H1 (cell line): ENCODE measurements at regions not wholly inside any gene's neighbourhood (a gene's known extent, or its start where the extent isn't known, plus 50 kb on each side); places are given as distances from the start of the nearest gene placed in this dataset.

Experiments
- CTCF ChIA-PET: fragments of 300-600 bp; sonication (Branson Sonifier 250); formaldehyde crosslinking; loops from one replicate; lab custom pipeline; 2021; ENCODE audit not compliant: partially characterized antibody; lab: Charles Lee
- POLR2A ChIA-PET: fragments of 300-600 bp; sonication (Branson Sonifier 250); formaldehyde crosslinking; loops from one replicate; lab custom pipeline; 2021; ENCODE audit warnings: inconsistent platforms; ENCODE audit not compliant: partially characterized antibody; lab: Charles Lee
- DNase-seq, 2 experiments: peaks; one replicate each; pipeline versions ENCODE4 v3.0.0 to v3.0.0-alpha.2; 2010 to 2022; ENCODE audit warnings: low spot score in 2 of 2, low read depth in 1 of 2, mixed read lengths in 1 of 2
- FAIRE-seq: peaks from 2 replicates; lab custom pipeline; 2011; peaks lifted over from hg19 to GRCh38; lab: Jason Lieb, UNC
- H2AFZ ChIP-seq: 2 replicates; pipeline ENCODE4 v1.8.1; 2012; ENCODE audit warnings: low read length, inconsistent platforms
- H2AK5ac ChIP-seq: 2 replicates; pipeline ENCODE4 v1.6.1; 2013; ENCODE audit warnings: low read depth, low read length
- H2BK120ac ChIP-seq: replicated peaks from 2 replicates; pipeline ENCODE3; 2013; ENCODE audit warnings: low read depth, low read length, inconsistent platforms
- H2BK12ac ChIP-seq: 2 replicates; pipeline ENCODE4 v1.6.1; 2013; ENCODE audit warnings: low read depth, low read length
- H2BK15ac ChIP-seq: 2 replicates; pipeline ENCODE4 v1.6.1; 2013; ENCODE audit warnings: low read length
- H2BK20ac ChIP-seq: 2 replicates; pipeline ENCODE4 v1.6.1; 2013; ENCODE audit warnings: low read length
- H2BK5ac ChIP-seq: 2 replicates; pipeline ENCODE4 v1.6.1; 2013; ENCODE audit warnings: low read depth, low read length
- H3K14ac ChIP-seq: 2 replicates; pipeline ENCODE4 v1.6.1; 2013; ENCODE audit warnings: inconsistent platforms; ENCODE audit not compliant: insufficient read length
- H3K18ac ChIP-seq: 2 replicates; pipeline ENCODE4 v1.6.1; 2013; ENCODE audit warnings: low read length; ENCODE audit errors: extremely low read depth
- H3K23ac ChIP-seq: 2 replicates; pipeline ENCODE4 v1.6.1; 2013; ENCODE audit warnings: inconsistent platforms; ENCODE audit not compliant: insufficient read length
- H3K23me2 ChIP-seq: 2 replicates; pipeline ENCODE4 v1.6.1; 2013; ENCODE audit warnings: low read depth, low read length
- H3K27ac ChIP-seq: 2 replicates; pipeline ENCODE4 v1.6.1; 2011; ENCODE audit warnings: low read depth, low read length, inconsistent platforms
- H3K27me3 ChIP-seq, 4 experiments: replicated peaks in 1 of 4; 1 replicate in 1 of 4; 2 replicates in 3 of 4; pipeline versions ENCODE4 v1.6.1 to v1.8.1; 2011 to 2013; ENCODE audit warnings: low read length in 3 of 4, mild to moderate bottlenecking in 3 of 4, inconsistent platforms in 2 of 4, mixed read lengths in 2 of 4, moderate library complexity in 1 of 4; ENCODE audit not compliant: control insufficient read depth in 3 of 4, insufficient read depth in 3 of 4; ENCODE audit errors: extremely low read depth in 1 of 4
- H3K36me3 ChIP-seq, 4 experiments: 2 replicates each; pipeline versions ENCODE4 v1.6.1 to v1.8.1; 2011 to 2013; ENCODE audit warnings: mild to moderate bottlenecking in 4 of 4, low read length in 3 of 4, moderate library complexity in 2 of 4, control low read depth in 1 of 4, inconsistent platforms in 1 of 4; ENCODE audit not compliant: insufficient read depth in 4 of 4, control insufficient read depth in 2 of 4
- H3K4ac ChIP-seq: replicated peaks from 2 replicates; pipeline ENCODE3; 2013; ENCODE audit warnings: low read length, low read depth, mixed read lengths, inconsistent platforms; ENCODE audit not compliant: insufficient read length
- H3K4me1 ChIP-seq, 4 experiments: replicated peaks in 1 of 4; 1 replicate in 1 of 4; 2 replicates in 3 of 4; pipeline versions ENCODE4 v1.6.1 to v1.8.1; 2011 to 2013; ENCODE audit warnings: low read length in 3 of 4, inconsistent platforms in 2 of 4, mixed read lengths in 1 of 4; ENCODE audit not compliant: insufficient read depth in 4 of 4, control insufficient read depth in 3 of 4
- H3K4me2 ChIP-seq, 2 experiments: 2 replicates each; pipeline versions ENCODE4 v1.6.1 to v1.8.1; 2011 to 2013; ENCODE audit warnings: low read depth in 2 of 2, low read length in 2 of 2, control low read depth in 1 of 2, inconsistent platforms in 1 of 2, mild to moderate bottlenecking in 1 of 2; ENCODE audit not compliant: insufficient read depth in 1 of 2
- H3K4me3 ChIP-seq, 4 experiments: fragments of 200-600, 300-600 bp in 1 of 4; sonication (generic), shearing (Covaris generic), sonication (Bioruptor Twin) in 1 of 4; 2 replicates each; pipeline versions ENCODE4 v1.5.1 to v1.8.1; 2011 to 2016; ENCODE audit warnings: low read length in 4 of 4, low read depth in 3 of 4, control low read depth in 2 of 4, inconsistent platforms in 2 of 4, mild to moderate bottlenecking in 2 of 4, mixed read lengths in 1 of 4, moderate library complexity in 1 of 4; ENCODE audit not compliant: insufficient read depth in 2 of 4; ENCODE audit errors: extremely low read depth in 1 of 4
- H3K56ac ChIP-seq: replicated peaks from 2 replicates; pipeline ENCODE3; 2013; ENCODE audit warnings: low read depth, mild to moderate bottlenecking, mixed read lengths, low read length, inconsistent platforms; ENCODE audit not compliant: insufficient read length
- H3K79me1 ChIP-seq: 2 replicates; pipeline ENCODE4 v1.6.1; 2013; ENCODE audit warnings: low read depth, low read length, control low read depth
- H3K79me2 ChIP-seq, 2 experiments: 2 replicates each; pipeline versions ENCODE4 v1.6.1 to v1.8.1; 2012 to 2013; ENCODE audit warnings: low read length in 2 of 2, mild to moderate bottlenecking in 2 of 2, inconsistent platforms in 1 of 2; ENCODE audit not compliant: insufficient read depth in 2 of 2, control insufficient read depth in 1 of 2
- H3K9ac ChIP-seq, 4 experiments: replicated peaks in 1 of 4; 1 replicate in 1 of 4; 2 replicates in 3 of 4; pipeline versions ENCODE4 v1.6.1 to v1.8.1; 2011 to 2013; ENCODE audit warnings: low read depth in 3 of 4, low read length in 3 of 4, control low read depth in 2 of 4, mild to moderate bottlenecking in 2 of 4, moderate library complexity in 2 of 4, inconsistent platforms in 1 of 4; ENCODE audit errors: extremely low read depth in 1 of 4
- H3K9me3 ChIP-seq, 2 experiments: 2 replicates each; pipeline versions ENCODE4 v1.6.1 to v1.8.1; 2012 to 2013; ENCODE audit warnings: mild to moderate bottlenecking in 2 of 2, moderate library complexity in 2 of 2, control low read depth in 1 of 2, inconsistent platforms in 1 of 2, low read depth in 1 of 2, low read length in 1 of 2, mixed read lengths in 1 of 2; ENCODE audit not compliant: insufficient read depth in 2 of 2
- H4K20me1 ChIP-seq, 2 experiments: replicated peaks in 1 of 2; 2 replicates each; pipeline versions ENCODE3 to v1.8.1; 2011 to 2013; ENCODE audit warnings: inconsistent platforms in 2 of 2, low read length in 2 of 2, mild to moderate bottlenecking in 1 of 2; ENCODE audit not compliant: insufficient read depth in 2 of 2, control insufficient read depth in 1 of 2
- H4K5ac ChIP-seq: 2 replicates; pipeline ENCODE4 v1.6.1; 2013; ENCODE audit warnings: low read length, low read depth, mixed read lengths, inconsistent platforms; ENCODE audit not compliant: insufficient read length
- H4K8ac ChIP-seq: 2 replicates; pipeline ENCODE4 v1.8.0; 2013; ENCODE audit warnings: mild to moderate bottlenecking, moderate library complexity, low read length, inconsistent platforms; ENCODE audit not compliant: insufficient read depth; ENCODE audit errors: extremely low read depth
- H4K91ac ChIP-seq: replicated peaks from 2 replicates; pipeline ENCODE3; 2013; ENCODE audit warnings: low read length, mixed read lengths, inconsistent platforms; ENCODE audit not compliant: insufficient read length
- BACH1 ChIP-seq: IDR thresholded peaks from 2 replicates; pipeline ENCODE4 v1.6.1; 2012; ENCODE audit warnings: low read length, improper control_type of control experiment
- BRCA1 ChIP-seq: IDR thresholded peaks from 2 replicates; pipeline ENCODE4 v1.6.1; 2012; ENCODE audit warnings: low read depth, low read length, improper control_type of control experiment
- CTCF ChIP-seq, 3 experiments: IDR thresholded peaks; 1 replicate in 2 of 3; 2 replicates in 1 of 3; pipeline versions ENCODE4 v1.5.1 to v1.6.1; 2011; ENCODE audit warnings: low read length in 3 of 3, mild to moderate bottlenecking in 3 of 3, inconsistent platforms in 2 of 3, low read depth in 1 of 3, moderate library complexity in 1 of 3; ENCODE audit not compliant: insufficient read depth in 1 of 3; ENCODE audit errors: control extremely low read depth in 1 of 3
- EGR1 ChIP-seq: IDR thresholded peaks from 2 replicates; pipeline ENCODE4 v1.6.1; 2011; ENCODE audit warnings: low read depth, low read length, borderline replicate concordance
- JUND ChIP-seq: IDR thresholded peaks from 2 replicates; pipeline ENCODE4 v1.6.1; 2011; ENCODE audit warnings: mild to moderate bottlenecking, improper control_type of control experiment, low read length
- MAX ChIP-seq: IDR thresholded peaks from 2 replicates; pipeline ENCODE4 v1.6.1; 2012; ENCODE audit warnings: inconsistent platforms
- POLR2A ChIP-seq, 2 experiments: IDR thresholded peaks; 1 replicate in 1 of 2; 2 replicates in 1 of 2; pipeline ENCODE4 v1.6.1; 2011; ENCODE audit warnings: low read depth in 2 of 2, low read length in 2 of 2, mild to moderate bottlenecking in 2 of 2; ENCODE audit errors: control extremely low read depth in 1 of 2
- RFX5 ChIP-seq: IDR thresholded peaks from 2 replicates; pipeline ENCODE4 v1.6.1; 2011; ENCODE audit warnings: low read depth, low read length, improper control_type of control experiment, borderline replicate concordance
- SIN3A ChIP-seq, 2 experiments: IDR thresholded peaks in 1 of 2; conservative IDR thresholded peaks in 1 of 2; 2 replicates each; pipeline ENCODE4 v1.6.1; 2011 to 2012; ENCODE audit warnings: low read length in 2 of 2, improper control_type of control experiment in 1 of 2, low read depth in 1 of 2, mild to moderate bottlenecking in 1 of 2
- SIX5 ChIP-seq: IDR thresholded peaks from 2 replicates; pipeline ENCODE4 v1.6.1; 2011; ENCODE audit warnings: mild to moderate bottlenecking, low read depth, low read length
- SP4 ChIP-seq: IDR thresholded peaks from 2 replicates; pipeline ENCODE4 v1.6.1; 2012; ENCODE audit warnings: low read length, inconsistent platforms
- WGBS, 2 experiments: shearing (Covaris generic) in 1 of 2; methylation state at CpG; one replicate each; pipeline versions ENCODE4 v1.1.6 to v1.1.7; 2013 to 2015; ENCODE audit warnings: low lambda C conversion rate in 2 of 2, mixed read lengths in 2 of 2, inconsistent platforms in 1 of 2, low coverage in 1 of 2, missing lambda C conversion rate in 1 of 2; ENCODE audit not compliant: insufficient replicate concordance in 2 of 2, insufficient coverage in 1 of 2, insufficient read length in 1 of 2; ENCODE audit errors: extremely low coverage in 1 of 2, missing lambda C conversion rate in 1 of 2; 5-methylcytosine and 5-hydroxymethylcytosine counted together

- Histone ChIP-seq H4K5ac (no peak overlapping the region), H2BK20ac (0 out of 2 replicates have a peak overlapping the region, but pooled peaks have one; percentile 80), H3K4ac (no peak overlapping the region), H3K14ac (peak overlapping the region; percentile 43), H3K23ac (no peak overlapping the region), H3K4me3 (no peak overlapping the region), H3K4me2 (no peak overlapping the region), H3K23me2 (no peaks in the 10 kb centered on the region), H2AFZ (no peak overlapping the region), H4K8ac (no peak overlapping the region; the same call in 1 of the 2 replicates), H3K56ac (no peak overlapping the region), H3K18ac (no peak overlapping the region), H2BK120ac (no peak overlapping the region), H3K4me1 (peaks cover 6 to 23% (median 17%) of the 10 kb centered on the region in 4 experiments), H3K9me3 (no peaks in the 10 kb centered on the region), H2BK12ac (peak overlapping the region; percentile 87; the same call in 1 of the 2 replicates), H4K20me1 (no peaks in the 10 kb centered on the region), H3K9ac (no peak overlapping the region), H3K79me1 (no peaks in the 10 kb centered on the region; the same call in 1 of the 2 replicates), H3K36me3 (no peaks in the 10 kb centered on the region), H3K27ac (no peak overlapping the region), H2AK5ac (0 out of 2 replicates have a peak overlapping the region, but pooled peaks have one; percentile 79), H4K91ac (peak overlapping the region; percentile 54), H2BK5ac (peak overlapping the region; percentile 55; the same call in 1 of the 2 replicates), H2BK15ac (peak overlapping the region; percentile 92; the same call in 1 of the 2 replicates), H3K79me2 (no peaks in the 10 kb centered on the region), H3K27me3 (peaks cover 0 to 6% (median 1%) of the 10 kb centered on the region in 4 experiments; a peak in 2 of 7 replicates)
- no peak for DNase-seq
- no peak for FAIRE-seq
- WGBS, 2 experiments = 93% methylated on average over 8 of the region's 8 CpGs; no CpG with 5 or more reads in 1 of the 2 experiments
- POLR2A ChIA-PET = interaction anchor here (0.8 kb wide), 1 partner anchor 99 kb away, joined by 3 read pairs; no protein-coding TSS in a partner anchor
- CTCF ChIA-PET = interaction anchor here (0.5 to 2.5 kb wide), 10 partner anchors 8 to 1337 kb away, joined by 3 to 7 read pairs (median 3); no protein-coding TSS in a partner anchor
- TF ChIP-seq BACH1 (no peak), BRCA1 (no peak), JUND (no peak), RFX5 (no peak), EGR1 (no peak), SIX5 (no peak), CTCF (IDR thresholded peaks at IDR 0.05; ENCODE audit: control extremely low read depth in 1 of 3, insufficient read depth in 1 of 3, low read depth in 1 of 3, low read length in 3 of 3) (no peak), SIN3A (conservative IDR thresholded peaks at IDR 0.05 in 1 of 2, IDR thresholded peaks at IDR 0.05 in 1 of 2; ENCODE audit: low read depth in 1 of 2, low read length in 2 of 2) (no peak), POLR2A (IDR thresholded peaks at IDR 0.05; ENCODE audit: control extremely low read depth in 1 of 2, low read depth in 2 of 2, low read length in 2 of 2) (no peak), SP4 (no peak), MAX (no peak)
Measured at GRCh38 chr10:78966844-78967488, 101.8 kb upstream of the ZMIZ1 start.
